ENCODE measurements at regions not wholly inside any gene's neighbourhood (a gene's known extent, or its start where the extent isn't known, plus 50 kb on each side); places are given as distances from the start of the nearest gene placed in this dataset.

GRCh38 chr3:31157893-31158620 is 263.6 kb upstream of the GADL1 start:
- Histone ChIP-seq H3K56ac (ENCODE audit: extremely low read depth, insufficient read depth, low read length) (no peak overlapping the region), H2BK20ac (ENCODE audit: low read depth, low read length) (no peak overlapping the region), H2BK15ac (ENCODE audit: low read depth, low read length) (no peak overlapping the region), H3K4me3 (ENCODE audit: insufficient read depth, low read depth, low read length) (no peak overlapping the region), H3K27ac (ENCODE audit: insufficient read depth, low read length) (no peak overlapping the region), H3K9ac (ENCODE audit: low read depth, low read length) (no peak overlapping the region), H3K9me3 (ENCODE audit: control insufficient read depth, insufficient read depth, low read length) (no peaks in the 10 kb centered on the region), H4K91ac (ENCODE audit: insufficient read depth, low read depth, low read length) (no peak overlapping the region), H3K18ac (ENCODE audit: low read depth, low read length) (no peak overlapping the region), H3K36me3 (ENCODE audit: control insufficient read depth, insufficient read depth, low read length) (no peaks in the 10 kb centered on the region), H2AFZ (replicated peaks; ENCODE audit: low read length, poor library complexity) (no peak overlapping the region), H2AK9ac (replicated peaks; ENCODE audit: low read depth, low read length, poor library complexity) (no peak overlapping the region), H3K4me2 (ENCODE audit: low read depth, low read length) (no peak overlapping the region), H2BK5ac (ENCODE audit: low read depth, low read length, poor library complexity, severe bottlenecking) (no peak overlapping the region), H3K14ac (replicated peaks; ENCODE audit: low read depth, low read length) (no peak overlapping the region), H4K8ac (ENCODE audit: low read depth in 2 of 2, low read length in 2 of 2) (no peak overlapping the region), H4K20me1 (ENCODE audit: insufficient read depth, low read length) (no peaks in the 10 kb centered on the region), H3K79me1 (ENCODE audit: low read depth in 1 of 2, low read length in 2 of 2) (no peaks in the 10 kb centered on the region), H2BK120ac (ENCODE audit: low read depth, low read length) (no peak overlapping the region), H3K9me1 (ENCODE audit: insufficient read depth, low read length) (no peaks in the 10 kb centered on the region), H2AK5ac (ENCODE audit: low read depth, low read length) (no peak overlapping the region), H3K4ac (ENCODE audit: low read depth, low read length) (no peak overlapping the region), H3K27me3 (ENCODE audit: control insufficient read depth, insufficient read depth, low read length) (no peaks in the 10 kb centered on the region), H4K5ac (ENCODE audit: low read depth, low read length) (no peak overlapping the region), H3K23ac (ENCODE audit: low read depth, low read length) (no peak overlapping the region), H3K4me1 (ENCODE audit: control insufficient read depth, insufficient read depth, low read length) (0 out of 2 replicates have a peak, but pooled peaks cover 2% of the 10 kb centered on the region)
- no TSS peak for BruUV-seq (replicated peaks)
- POLR2A ChIA-PET (ENCODE audit: unreplicated experiment) = no interaction called here
- TF ChIP-seq RCOR1 (IDR thresholded peaks at IDR 0.05; ENCODE audit: insufficient replicate concordance, low read length) = no peak
- no peak for TF ChIP-seq SMC3 (IDR thresholded peaks at IDR 0.05; ENCODE audit: low read depth, low read length)
- TF ChIP-seq MAFK (IDR thresholded peaks at IDR 0.05; ENCODE audit: low read depth, low read length) = no peak
- no peak for TF ChIP-seq USF2 (IDR thresholded peaks at IDR 0.05; ENCODE audit: low read depth, low read length)
- dilution Hi-C loops (cut with HindIII; ENCODE audit: low sequenced_read_pairs, unreplicated experiment) (no loop called here), intact Hi-C loops (cut with micrococcal nuclease) (no loop called here), in situ Hi-C loops (cut with MboI; ENCODE audit: low sequenced_read_pairs) (no loop called here)
- DNase-seq = no peak
- no CpG with 5 or more reads among the region's 3 CpGs for WGBS, 2 experiments (ENCODE audit: extremely low coverage in 2 of 2, insufficient read length in 1 of 2)
- CTCF ChIA-PET = no interaction called here
- no peak; the same call in 1 of the 2 replicates for ATAC-seq (ENCODE audit: low read depth)

Measured in IMR-90 (cell line).